Nephron progenitor cell (in vitro differentiated cells): ENCODE measurements at regions not wholly inside any gene's neighbourhood (a gene's known extent, or its start where the extent isn't known, plus 50 kb on each side); places are given as distances from the start of the nearest gene placed in this dataset.

ENCODE experiments used
- DNase-seq: peaks from one replicate; pipeline ENCODE4 v3.0.0; 2021
- H3K27ac Mint-ChIP-seq: 2 replicates; pipeline ENCODE4 v1.8.0; 2021; ENCODE audit warnings: mild to moderate bottlenecking, moderate library complexity, mixed read lengths
- H3K27me3 Mint-ChIP-seq: 2 replicates; pipeline ENCODE4 v1.8.0; 2021; ENCODE audit warnings: mild to moderate bottlenecking, low read depth, mixed read lengths; ENCODE audit not compliant: poor library complexity
- H3K36me3 Mint-ChIP-seq: 2 replicates; pipeline ENCODE4 v1.8.0; 2021; ENCODE audit warnings: low read depth, mixed read lengths
- H3K4me1 Mint-ChIP-seq: 2 replicates; pipeline ENCODE4 v1.8.0; 2021; ENCODE audit warnings: mixed read lengths
- H3K4me3 Mint-ChIP-seq: 2 replicates; pipeline ENCODE4 v1.8.0; 2021; ENCODE audit warnings: mild to moderate bottlenecking, moderate library complexity, mixed read lengths
- H3K9me3 Mint-ChIP-seq: 2 replicates; pipeline ENCODE4 v1.8.0; 2021; ENCODE audit warnings: mild to moderate bottlenecking, moderate library complexity, mixed read lengths
- CTCF ChIP-seq: fragments of 200-600 bp; sonication (generic); IDR thresholded peaks from 2 replicates; pipeline ENCODE4 v1.5.0; 2021; ENCODE audit warnings: antibody characterized with exemption

GRCh38 chr5:117201001-117201400 is 626.4 kb upstream of the SEMA6A start:
- DNase-seq: no peak
- Mint-ChIP-seq H3K27me3 (no peaks in the 10 kb centered on the region), H3K4me1 (peaks cover 21% of the 10 kb centered on the region), H3K36me3 (no peaks in the 10 kb centered on the region), H3K9me3 (peaks cover 13% of the 10 kb centered on the region), H3K4me3 (no peak overlapping the region), H3K27ac (no peak overlapping the region)
- no peak for TF ChIP-seq CTCF

- no peak for TF ChIP-seq CTCF
- Mint-ChIP-seq H3K9me3 (peaks cover 21% of the 10 kb centered on the region), H3K27me3 (no peaks in the 10 kb centered on the region), H3K27ac (no peak overlapping the region), H3K4me3 (no peak overlapping the region), H3K4me1 (no peaks in the 10 kb centered on the region), H3K36me3 (no peaks in the 10 kb centered on the region)
- no peak for DNase-seq
Measured at GRCh38 chr5:117195076-117195475, 620.5 kb upstream of the SEMA6A start.

- Mint-ChIP-seq H3K4me1 (peaks cover 7% of the 10 kb centered on the region), H3K27me3 (no peaks in the 10 kb centered on the region), H3K9me3 (peaks cover 7% of the 10 kb centered on the region)
Measured at GRCh38 chr5:117191251-117191650, 616.6 kb upstream of the SEMA6A start.

GRCh38 chr5:117189784-117190183 is 615.2 kb upstream of the SEMA6A start:
- Mint-ChIP-seq H3K27ac (no peak overlapping the region), H3K27me3 (no peaks in the 10 kb centered on the region), H3K4me3 (no peak overlapping the region), H3K4me1 (peaks cover 7% of the 10 kb centered on the region), H3K36me3 (no peaks in the 10 kb centered on the region), H3K9me3 (peaks cover 7% of the 10 kb centered on the region)
- no peak for TF ChIP-seq CTCF
- no peak for DNase-seq

More at GRCh38 chr5:117191251-117191650, 616.6 kb upstream of the SEMA6A start:
- no peaks in the 10 kb centered on the region for H3K36me3 Mint-ChIP-seq
- H3K4me3 Mint-ChIP-seq: no peak overlapping the region
- TF ChIP-seq CTCF: no peak
- DNase-seq: no peak
- no peak overlapping the region for H3K27ac Mint-ChIP-seq

- H3K9me3 Mint-ChIP-seq: peaks cover 3% of the 10 kb centered on the region
- no peaks in the 10 kb centered on the region for H3K27me3 Mint-ChIP-seq
- no peaks in the 10 kb centered on the region for H3K36me3 Mint-ChIP-seq
- no peak overlapping the region for H3K4me3 Mint-ChIP-seq
- DNase-seq: no peak
- no peak overlapping the region for H3K27ac Mint-ChIP-seq
- H3K4me1 Mint-ChIP-seq: peaks cover 7% of the 10 kb centered on the region
- no peak for TF ChIP-seq CTCF
Measured at GRCh38 chr5:117188211-117188610, 613.6 kb upstream of the SEMA6A start.

- Mint-ChIP-seq H3K27me3 (no peaks in the 10 kb centered on the region), H3K4me1 (peaks cover 7% of the 10 kb centered on the region)
Measured at GRCh38 chr5:117186751-117187150, 612.1 kb upstream of the SEMA6A start.

More at GRCh38 chr5:117186751-117187150, 612.1 kb upstream of the SEMA6A start:
- no peak for DNase-seq
- Mint-ChIP-seq H3K4me3 (no peak overlapping the region), H3K9me3 (no peaks in the 10 kb centered on the region), H3K36me3 (no peaks in the 10 kb centered on the region), H3K27ac (no peak overlapping the region)
- no peak for TF ChIP-seq CTCF
